HEK293 (cell line): ENCODE measurements at regions not wholly inside any gene's neighbourhood (a gene's known extent, or its start where the extent isn't known, plus 50 kb on each side); places are given as distances from the start of the nearest gene placed in this dataset.
"Not testable (repeated sequence)": the region's sequence is repeated elsewhere in the genome, so short reads cannot be mapped to it uniquely, and the experiment has no call there.

Experiments used
- CTCF ChIA-PET: fragments of 350-600 bp; formaldehyde crosslinking; extraction: SDS; loops from one replicate; lab custom pipeline; 2021; ENCODE audit warnings: antibody characterized with exemption; lab: Yijun Ruan, JAX
- POLR2A ChIA-PET: fragments of 300-600 bp; formaldehyde crosslinking; extraction: SDS; loops from one replicate; lab custom pipeline; 2020; ENCODE audit warnings: antibody characterized with exemption, inconsistent platforms; lab: Yijun Ruan, JAX
- H3K27ac ChIP-seq: fragments of 200-500 bp; sonication (Bioruptor generic); 2 replicates; pipeline ENCODE4 v1.5.1; 2014; ENCODE audit warnings: low read depth, low read length, control low read depth, inconsistent platforms; ENCODE audit errors: extremely low read depth
- H3K36me3 ChIP-seq, 2 experiments: fragments of 200-500 bp in 1 of 2; sonication (Bioruptor generic) in 1 of 2; 1 replicate in 1 of 2; 2 replicates in 1 of 2; pipeline ENCODE4 v1.5.1; 2014 to 2017; ENCODE audit warnings: inconsistent platforms in 2 of 2, low read length in 2 of 2; ENCODE audit not compliant: control insufficient read depth in 2 of 2, insufficient read depth in 1 of 2
- H3K4me1 ChIP-seq: fragments of 200-500 bp; sonication (Bioruptor generic); 2 replicates; pipeline ENCODE4 v1.5.1; 2014; ENCODE audit warnings: mild to moderate bottlenecking, low read length, inconsistent platforms; ENCODE audit not compliant: control insufficient read depth, insufficient read depth
- H3K4me3 ChIP-seq: 2 replicates; pipeline ENCODE4 v1.5.1; 2011; ENCODE audit warnings: low read depth, mild to moderate bottlenecking, control low read depth, low read length, moderate library complexity
- H3K9me3 ChIP-seq: fragments of 200-500 bp; sonication (Bioruptor generic); 2 replicates; pipeline ENCODE4 v1.5.1; 2014; ENCODE audit warnings: low read depth, low read length, inconsistent platforms; ENCODE audit not compliant: control insufficient read depth, insufficient read depth
- MZF1 ChIP-seq: fragments of 450-650 bp; formaldehyde crosslinking; IDR thresholded peaks from 2 replicates; pipeline ENCODE4 v1.5.1; 2017; ENCODE audit warnings: missing biosample characterization, missing genetic modification characterization, borderline replicate concordance
- PRDM6 ChIP-seq: fragments of 450-650 bp; formaldehyde crosslinking; IDR thresholded peaks from 2 replicates; pipeline ENCODE4 v1.5.1; 2017; ENCODE audit warnings: missing biosample characterization, missing genetic modification characterization
- SALL2 ChIP-seq: fragments of 450-650 bp; formaldehyde crosslinking; IDR thresholded peaks from 2 replicates; pipeline ENCODE4 v1.5.0; 2017; ENCODE audit warnings: missing biosample characterization, mild to moderate bottlenecking, missing genetic modification characterization, borderline replicate concordance
- WT1 ChIP-seq: fragments of 450-650 bp; formaldehyde crosslinking; IDR thresholded peaks from 2 replicates; pipeline ENCODE4 v1.5.1; 2016; ENCODE audit warnings: missing biosample characterization, missing genetic modification characterization
- ZBTB20 ChIP-seq: fragments of 450-650 bp; formaldehyde crosslinking; IDR thresholded peaks from 2 replicates; pipeline ENCODE4 v1.5.1; 2016; ENCODE audit warnings: missing biosample characterization, missing genetic modification characterization
- ZBTB21 ChIP-seq: fragments of 450-650 bp; formaldehyde crosslinking; IDR thresholded peaks from 2 replicates; pipeline ENCODE4 v1.5.1; 2017; ENCODE audit warnings: missing biosample characterization, missing genetic modification characterization
- ZNF114 ChIP-seq: fragments of 450-650 bp; formaldehyde crosslinking; IDR thresholded peaks from 2 replicates; pipeline ENCODE4 v1.5.0; 2017; ENCODE audit warnings: missing biosample characterization, missing genetic modification characterization
- ZNF133 ChIP-seq: fragments of 450-650 bp; formaldehyde crosslinking; IDR thresholded peaks from 2 replicates; pipeline ENCODE4 v1.5.1; 2016; ENCODE audit warnings: missing biosample characterization, missing genetic modification characterization
- ZNF155 ChIP-seq: fragments of 450-650 bp; formaldehyde crosslinking; IDR thresholded peaks from 2 replicates; pipeline ENCODE4 v1.5.1; 2016; ENCODE audit warnings: missing biosample characterization, missing genetic modification characterization
- ZNF174 ChIP-seq: fragments of 450-650 bp; formaldehyde crosslinking; IDR thresholded peaks from 2 replicates; pipeline ENCODE4 v1.5.0; 2017; ENCODE audit warnings: missing biosample characterization, mild to moderate bottlenecking, missing genetic modification characterization
- ZNF335 ChIP-seq: fragments of 450-650 bp; formaldehyde crosslinking; conservative IDR thresholded peaks from 2 replicates; pipeline ENCODE4 v1.5.1; 2016; ENCODE audit warnings: missing biosample characterization, missing genetic modification characterization
- ZNF404 ChIP-seq: fragments of 450-650 bp; formaldehyde crosslinking; IDR thresholded peaks from 2 replicates; pipeline ENCODE4 v1.5.1; 2017; ENCODE audit warnings: missing biosample characterization, missing genetic modification characterization
- ZNF433 ChIP-seq: fragments of 450-650 bp; formaldehyde crosslinking; IDR thresholded peaks from 2 replicates; pipeline ENCODE4 v1.5.1; 2016; ENCODE audit warnings: missing biosample characterization, missing genetic modification characterization, low read depth
- ZNF521 ChIP-seq: fragments of 450-650 bp; formaldehyde crosslinking; IDR thresholded peaks from 2 replicates; pipeline ENCODE4 v1.5.1; 2017; ENCODE audit warnings: missing biosample characterization, mild to moderate bottlenecking, missing genetic modification characterization
- ZNF561 ChIP-seq: fragments of 450-650 bp; IDR thresholded peaks from 2 replicates; pipeline ENCODE4 v1.5.1; 2018; ENCODE audit warnings: missing biosample characterization, missing genetic modification characterization, borderline replicate concordance
- ZNF629 ChIP-seq: fragments of 450-650 bp; formaldehyde crosslinking; IDR thresholded peaks from 2 replicates; pipeline ENCODE4 v1.5.1; 2017; ENCODE audit warnings: missing biosample characterization, missing genetic modification characterization
- ZNF777 ChIP-seq: fragments of 450-650 bp; formaldehyde crosslinking; IDR thresholded peaks from 2 replicates; pipeline ENCODE4 v1.5.1; 2017; ENCODE audit warnings: missing biosample characterization, missing genetic modification characterization, borderline replicate concordance
- ZNF785 ChIP-seq: fragments of 450-650 bp; formaldehyde crosslinking; IDR thresholded peaks from 2 replicates; pipeline ENCODE4 v1.5.1; 2016; ENCODE audit warnings: missing biosample characterization, missing genetic modification characterization
- ZSCAN30 ChIP-seq: fragments of 450-650 bp; IDR thresholded peaks from 2 replicates; pipeline ENCODE4 v1.5.1; 2018; ENCODE audit warnings: missing biosample characterization, mild to moderate bottlenecking, missing genetic modification characterization, moderate library complexity
- ZSCAN4 ChIP-seq: fragments of 450-650 bp; formaldehyde crosslinking; IDR thresholded peaks from 2 replicates; pipeline ENCODE4 v1.5.1; 2017; ENCODE audit warnings: missing biosample characterization, missing genetic modification characterization

GRCh38 chr16:26595199-26595598 lies 471.5 kb upstream of the C16orf82 start:
- ChIA-PET POLR2A (no interaction called here), CTCF (no interaction called here)
- Histone ChIP-seq H3K4me1 (no peaks in the 10 kb centered on the region), H3K36me3 (no peaks in the 10 kb centered on the region), H3K9me3 (no peaks in the 10 kb centered on the region), H3K27ac (no peak overlapping the region), H3K4me3 (no peak overlapping the region)
- TF ChIP-seq ZNF561 (no peak), ZNF404 (tag by site-specific recombination) (no peak), ZNF133 (tag by site-specific recombination) (no peak), ZNF155 (tag by site-specific recombination) (no peak), WT1 (no peak), ZSCAN4 (no peak), ZNF114 (tag by site-specific recombination) (no peak), ZNF785 (no peak), MZF1 (tag by site-specific recombination) (no peak), ZNF777 (no peak), ZBTB20 (no peak), ZNF521 (no peak), SALL2 (tag by site-specific recombination) (no peak), ZNF433 (no peak), PRDM6 (no peak), ZNF174 (tag by site-specific recombination) (no peak)

- TF ChIP-seq ZNF335 (tag by site-specific recombination) = peak; percentile 48
- H3K4me3 ChIP-seq, H3K27ac ChIP-seq, CTCF ChIA-PET, POLR2A ChIA-PET, H3K9me3 ChIP-seq, H3K4me1 ChIP-seq, H3K36me3 ChIP-seq: not testable (repeated sequence)
Measured at GRCh38 chr16:26596033-26596432, 470.7 kb upstream of the C16orf82 start.

- POLR2A ChIA-PET = no interaction called here
Measured at GRCh38 chr16:26598061-26598460, 468.7 kb upstream of the C16orf82 start.

More at GRCh38 chr16:26598061-26598460, 468.7 kb upstream of the C16orf82 start:
- TF ChIP-seq ZNF629 (tag by site-specific recombination) = peak; percentile 59
- TF ChIP-seq ZBTB21 (tag by site-specific recombination) = peak; percentile 91
- TF ChIP-seq WT1 = no peak
- TF ChIP-seq ZSCAN30 (tag by site-specific recombination) = no peak
- TF ChIP-seq, all 188 proteins: peak for 2
- H3K9me3 ChIP-seq = no peaks in the 10 kb centered on the region
- H3K27ac ChIP-seq = no peak overlapping the region
- H3K4me3 ChIP-seq = no peak overlapping the region
- no peaks in the 10 kb centered on the region for H3K36me3 ChIP-seq
- CTCF ChIA-PET = no interaction called here
- H3K4me1 ChIP-seq = no peaks in the 10 kb centered on the region
